NCI-H345 treated with DMSO at 0.1 percent for 48 hours (cell line): ENCODE measurements at regions not wholly inside any gene's neighbourhood (a gene's known extent, or its start where the extent isn't known, plus 50 kb on each side); places are given as distances from the start of the nearest gene placed in this dataset.

Source experiments
- DNase-seq: peaks from one replicate; lab custom pipeline; 2025; ENCODE audit not compliant: unreplicated experiment; lab: John Stamatoyannopoulos, UW

DNA sequence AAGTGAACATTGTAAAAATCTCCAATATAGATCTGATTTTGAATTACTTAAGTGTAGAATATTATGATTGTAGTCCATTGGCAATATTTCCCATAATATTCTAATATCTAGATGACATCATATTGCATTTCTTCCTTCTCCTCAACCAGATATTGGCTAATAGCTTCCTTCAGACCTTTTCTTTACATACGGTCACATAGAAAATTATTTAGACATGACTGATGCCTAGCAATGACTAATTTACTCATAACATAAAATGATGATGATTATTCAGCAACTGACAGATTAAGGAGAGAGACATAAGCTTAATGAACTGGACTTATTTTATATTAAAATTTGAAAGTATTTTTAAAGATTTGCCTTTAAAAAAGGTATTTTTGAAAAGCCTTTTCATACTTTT is 1287.6 kb downstream of the STIM2 start:
- DNase-seq: no peak

DNA sequence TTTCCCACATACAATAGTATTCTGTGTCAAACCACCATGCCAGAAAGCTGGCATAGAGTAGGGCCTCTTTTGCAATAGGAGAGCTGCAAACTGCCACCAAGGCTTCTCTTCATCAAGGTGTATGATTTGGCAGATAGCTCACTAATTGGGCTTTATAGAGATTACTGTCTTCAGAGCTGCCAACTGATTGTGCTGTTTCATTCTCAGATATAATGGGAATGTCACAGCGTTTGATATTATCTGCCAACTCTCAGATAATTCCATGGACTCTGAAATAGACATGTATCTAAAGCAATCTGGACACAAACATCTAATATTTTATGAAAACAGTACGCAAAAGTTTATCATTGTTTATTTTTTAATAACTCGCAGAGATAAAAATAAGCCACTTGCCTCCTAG is 1289.1 kb downstream of the STIM2 start:
- no peak for DNase-seq

- DNase-seq: no peak
Observed at GRCh38 chr4:28151314-28151713, 1290.7 kb downstream of the STIM2 start.

DNA sequence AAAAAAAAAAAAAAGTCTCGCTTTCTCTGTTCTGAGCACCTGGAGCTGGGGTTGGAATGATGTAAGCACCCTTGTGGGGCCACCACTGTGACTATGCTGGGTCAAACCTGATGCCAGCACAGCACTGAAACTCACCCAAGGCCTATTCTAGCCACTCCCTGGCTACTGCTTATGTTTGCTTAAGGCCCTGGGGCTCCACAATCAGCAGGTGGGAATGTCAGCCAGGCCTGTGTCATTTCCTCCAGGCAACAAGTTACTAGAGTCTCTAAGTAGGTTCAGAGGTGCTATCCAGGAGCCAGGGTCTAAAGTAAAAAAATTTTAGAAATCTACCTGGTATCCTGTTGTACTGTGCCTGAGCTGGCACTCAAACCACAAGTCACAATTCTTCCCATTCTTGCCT is 1306.8 kb downstream of the STIM2 start:
- no peak for DNase-seq

GRCh38 chr4:28176942-28177341 is 1316.3 kb downstream of the STIM2 start:
- no peak for DNase-seq

DNA sequence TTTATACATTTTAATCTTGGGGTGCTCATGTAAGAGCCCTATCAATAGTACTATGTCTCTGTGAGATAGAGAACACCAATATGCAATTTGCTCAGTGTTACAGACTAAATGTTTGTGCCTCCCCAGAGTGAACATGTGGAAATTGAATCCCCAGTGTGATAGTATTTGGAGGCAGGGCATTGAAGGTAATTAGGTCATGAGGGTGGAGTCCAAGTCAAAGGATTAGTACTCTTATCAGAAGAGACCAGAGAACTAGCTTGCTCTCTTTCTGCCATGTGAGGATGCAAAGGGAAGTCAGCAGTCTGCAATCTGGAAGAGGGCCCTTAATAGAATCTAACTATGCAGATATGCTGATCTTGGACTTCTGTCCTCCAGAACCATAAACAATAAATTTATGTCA is 1317.0 kb downstream of the STIM2 start:
- no peak for DNase-seq

DNA sequence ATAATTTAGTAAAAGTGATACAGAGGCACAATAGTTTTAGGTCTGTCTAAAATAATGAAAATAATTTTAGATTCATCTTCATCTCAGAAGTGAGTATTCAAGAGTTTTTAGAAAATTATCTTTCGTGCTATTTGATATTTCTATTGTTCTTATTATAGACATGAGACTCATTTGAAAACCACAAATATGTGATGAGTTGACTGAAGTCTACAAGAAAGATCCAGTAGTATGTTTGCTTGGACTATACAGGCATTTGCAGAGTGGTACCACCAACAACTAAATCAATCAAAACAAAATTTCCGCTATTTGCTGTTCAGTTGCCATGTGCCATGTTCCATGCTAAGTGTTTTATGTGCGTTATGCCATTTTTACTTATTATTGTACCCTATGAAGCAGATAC is 1318.5 kb downstream of the STIM2 start:
- DNase-seq: no peak

DNA sequence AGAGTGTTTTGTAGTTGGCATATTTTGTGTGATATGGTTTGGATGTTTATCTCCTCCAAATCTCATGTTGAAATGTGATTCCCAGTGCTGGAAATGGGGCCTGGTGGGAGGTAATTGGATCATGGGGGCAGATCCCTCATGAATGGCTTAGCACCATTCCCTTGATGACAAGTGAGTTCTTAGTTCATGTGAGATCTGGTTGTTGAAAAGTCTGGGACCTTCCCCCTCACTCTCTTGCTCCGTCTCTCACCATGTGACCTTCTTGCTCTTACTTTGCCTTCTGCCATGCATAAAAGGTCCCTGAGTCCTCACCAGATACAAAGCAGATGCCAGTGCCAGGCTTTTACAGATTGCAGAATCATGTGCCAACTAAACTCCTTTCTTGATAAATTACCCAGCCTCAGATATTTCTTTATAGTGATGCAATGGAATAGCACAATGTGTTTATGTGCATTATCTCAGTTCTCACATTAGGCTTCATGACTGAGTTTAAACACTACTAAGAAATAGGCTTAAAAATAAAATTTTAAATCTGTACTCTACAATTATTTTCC is 1348.8 kb downstream of the STIM2 start:
- no peak for DNase-seq

GRCh38 chr4:28211676-28212470 is 1351.2 kb downstream of the STIM2 start:
- DNase-seq: no peak

GRCh38 chr4:28221536-28221935 is 1360.9 kb downstream of the STIM2 start:
- DNase-seq: no peak

DNA sequence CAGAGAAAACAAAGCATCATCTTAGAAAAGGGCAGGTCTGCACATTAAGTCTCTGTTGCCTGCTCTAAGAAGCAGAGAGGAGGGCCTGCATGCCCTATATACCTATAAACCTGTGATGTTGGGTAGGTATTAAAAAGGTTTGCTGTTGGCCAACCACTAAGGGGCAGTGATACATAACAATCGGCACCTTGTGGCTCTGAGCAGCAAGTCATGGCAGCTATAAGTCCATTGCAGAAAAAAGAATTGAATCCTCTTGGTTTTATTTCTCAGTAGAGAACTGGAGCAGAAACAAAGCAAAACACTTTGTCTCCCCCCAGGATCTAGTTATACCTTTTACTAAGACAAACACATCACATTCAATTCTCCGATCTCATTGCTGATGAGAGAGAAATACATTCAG is 1364.4 kb downstream of the STIM2 start:
- DNase-seq: peak; percentile 4

GRCh38 chr4:28225689-28226353 is 1365.2 kb downstream of the STIM2 start:
- no peak for DNase-seq

DNA sequence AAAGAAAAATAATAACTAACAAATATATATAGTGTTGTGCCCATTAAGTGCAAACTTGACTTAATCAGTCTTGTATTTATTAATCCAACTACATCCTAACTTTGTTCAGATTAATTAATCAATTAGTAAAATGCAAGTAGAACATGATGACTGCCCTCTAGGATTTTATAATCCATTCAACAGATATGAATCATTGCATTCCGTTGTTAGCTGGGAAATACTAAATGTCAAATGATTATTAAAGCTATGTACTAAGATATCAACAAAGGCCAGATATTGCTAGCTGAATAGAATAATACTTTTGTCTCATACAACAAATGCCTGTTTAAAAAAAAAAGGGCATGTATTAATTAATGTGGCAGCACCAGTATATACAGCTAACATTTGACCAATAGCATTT is 1366.3 kb downstream of the STIM2 start:
- no peak for DNase-seq

GRCh38 chr4:28227764-28228163 is 1367.1 kb downstream of the STIM2 start:
- no peak for DNase-seq

DNA sequence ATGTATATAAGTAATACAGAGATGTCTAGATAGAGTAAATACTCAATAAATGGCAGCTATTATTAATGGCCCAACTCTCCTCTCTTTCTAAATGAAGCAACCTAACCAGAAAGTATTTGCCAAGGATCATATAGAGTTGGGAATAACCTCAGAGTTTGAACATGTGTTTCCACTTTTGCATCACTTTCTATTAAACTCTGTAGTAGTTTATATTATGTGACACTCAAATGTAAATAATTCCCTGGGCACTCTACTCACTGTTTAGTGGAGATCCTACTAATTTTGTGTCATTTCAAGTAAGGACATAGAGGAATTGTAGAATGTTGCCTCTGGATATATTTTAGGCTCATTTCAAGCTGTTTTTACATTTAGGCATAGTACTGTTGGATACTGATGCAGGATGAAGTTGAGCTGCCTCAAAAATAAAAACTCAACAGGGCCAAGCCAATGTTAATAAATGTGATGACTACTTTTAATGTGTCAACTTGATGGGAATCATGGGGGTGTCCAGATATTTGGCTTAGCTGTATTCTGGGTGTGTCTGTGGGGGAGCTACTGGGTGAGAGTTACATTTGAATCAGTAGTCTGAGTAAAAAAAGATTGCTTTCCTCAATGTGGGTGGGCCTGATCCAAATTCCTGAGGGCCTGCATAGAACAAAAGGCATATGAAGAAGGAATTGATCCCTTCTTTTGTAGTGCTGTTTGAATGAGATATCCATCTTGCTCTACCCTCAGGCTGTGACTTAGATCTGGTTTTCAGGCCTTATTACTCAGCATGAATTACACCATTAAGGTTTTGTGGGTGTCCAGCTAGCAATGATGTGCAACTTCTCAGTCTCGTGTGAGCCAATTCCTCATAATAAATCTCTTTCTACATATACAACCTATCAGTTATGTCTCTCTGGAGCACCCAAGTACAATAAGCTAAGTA is 1368.2 kb downstream of the STIM2 start:
- no peak for DNase-seq

- no peak for DNase-seq
Observed at GRCh38 chr4:28232376-28232775, 1371.7 kb downstream of the STIM2 start.

DNA sequence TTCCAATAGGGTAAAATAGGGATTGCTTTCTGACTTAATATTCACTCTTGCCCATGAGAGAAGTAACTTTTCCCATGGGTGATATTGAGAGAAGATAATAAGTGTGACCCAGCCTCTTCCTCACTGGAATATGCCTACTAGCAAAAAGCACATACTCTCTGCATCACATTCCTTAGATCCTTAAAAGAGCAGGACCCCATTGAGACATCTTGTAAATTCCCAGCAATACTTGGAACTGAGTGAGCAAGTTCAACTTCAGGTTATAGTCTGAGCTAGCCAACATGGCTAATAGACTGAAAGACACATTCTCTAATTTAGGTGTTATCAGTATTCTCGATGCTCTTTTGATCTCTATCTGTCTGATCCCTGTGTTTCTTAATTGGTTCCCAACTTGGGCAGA is 1372.3 kb downstream of the STIM2 start:
- DNase-seq: no peak

- DNase-seq: no peak
Observed at GRCh38 chr4:28233724-28234123, 1373.1 kb downstream of the STIM2 start.

- DNase-seq: no peak
Observed at GRCh38 chr4:28238876-28239275, 1378.2 kb downstream of the STIM2 start.

GRCh38 chr4:28241021-28241420 is 1380.4 kb downstream of the STIM2 start:
- DNase-seq: no peak

- DNase-seq: no peak
Observed at GRCh38 chr4:28247805-28248204, 1387.2 kb downstream of the STIM2 start.
